HG03558 (cell line): ENCODE measurements at regions not wholly inside any gene's neighbourhood (a gene's known extent, or its start where the extent isn't known, plus 50 kb on each side); places are given as distances from the start of the nearest gene placed in this dataset.

Source experiments
- ATAC-seq: cut with Tn5 transposase; IDR thresholded peaks from one replicate; pipeline ENCODE4 v1.9.1; 2021; ENCODE audit warnings: moderate number of reproducible peaks; ENCODE audit not compliant: unreplicated experiment; ENCODE audit errors: extremely low read depth

- ATAC-seq, result no peak
Observed at GRCh38 chr6:169966312-169967181, 215.1 kb downstream of the ERMARD start.

- no peak for ATAC-seq
Observed at GRCh38 chr6:169965657-169966311, 214.4 kb downstream of the ERMARD start.

- no peak for ATAC-seq
Observed at GRCh38 chr6:169965239-169965638, 213.8 kb downstream of the ERMARD start.

GRCh38 chr6:169964486-169965180, 213.2 kb downstream of the ERMARD start:
- no peak for ATAC-seq

GRCh38 chr6:169963581-169964297, 212.3 kb downstream of the ERMARD start:
- no peak for ATAC-seq

- ATAC-seq, result no peak
Observed at GRCh38 chr6:169962604-169963469, 211.4 kb downstream of the ERMARD start.

- ATAC-seq, result no peak
Observed at GRCh38 chr6:169961772-169962561, 210.5 kb downstream of the ERMARD start.

GRCh38 chr6:169960886-169961611, 209.6 kb downstream of the ERMARD start:
- ATAC-seq, result no peak

- no peak for ATAC-seq
Observed at GRCh38 chr6:169960521-169960885, 209.1 kb downstream of the ERMARD start.

- ATAC-seq, result no peak
Observed at GRCh38 chr6:169960003-169960344, 208.6 kb downstream of the ERMARD start.

GRCh38 chr6:169959136-169960002, 207.9 kb downstream of the ERMARD start:
- peak; percentile 62 for ATAC-seq

- no peak for ATAC-seq
Observed at GRCh38 chr6:169958510-169958909, 207.1 kb downstream of the ERMARD start.

- ATAC-seq, result no peak
Observed at GRCh38 chr6:169957351-169957963, 206.0 kb downstream of the ERMARD start.

GRCh38 chr6:169956580-169956979, 205.2 kb downstream of the ERMARD start:
- ATAC-seq, result no peak

- ATAC-seq, result no peak
Observed at GRCh38 chr6:169955731-169956437, 204.5 kb downstream of the ERMARD start.

GRCh38 chr6:169954977-169955376, 203.6 kb downstream of the ERMARD start:
- no peak for ATAC-seq
